ENCODE measurements at regions not wholly inside any gene's neighbourhood (a gene's known extent, or its start where the extent isn't known, plus 50 kb on each side); places are given as distances from the start of the nearest gene placed in this dataset.

DNA sequence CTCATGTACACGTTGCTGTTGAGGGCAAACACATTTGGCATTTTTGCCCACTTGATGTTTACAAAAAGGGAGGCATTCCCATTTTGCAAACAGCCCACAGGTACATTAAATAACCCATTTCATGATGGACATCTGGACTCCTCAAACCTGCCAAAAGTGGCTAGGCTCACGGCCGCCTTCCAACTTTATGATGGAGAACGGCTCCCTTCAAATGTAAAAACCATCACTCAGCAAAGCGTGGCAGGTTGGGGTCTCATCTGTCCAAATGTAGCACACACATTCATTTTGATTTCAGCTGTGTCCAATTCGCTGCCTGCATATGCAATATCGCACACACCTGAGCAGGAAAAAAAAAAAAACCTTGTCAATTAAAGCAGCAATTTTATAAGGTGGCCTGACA, 417.8 kb downstream of the TMEM114 start:
- Mint-ChIP-seq H3K27ac (no peak overlapping the region), H3K27me3 (ENCODE audit: insufficient read depth, low read depth) (peaks cover 15% of the 10 kb centered on the region), H3K9me3 (no peaks in the 10 kb centered on the region), H3K4me3 (no peak overlapping the region), H3K36me3 (no peaks in the 10 kb centered on the region), H3K4me1 (peaks cover 3% of the 10 kb centered on the region)
- Histone ChIP-seq H3K36me3 (no peaks in the 10 kb centered on the region), H3K4me3 (no peak overlapping the region), H3K27ac (no peak overlapping the region), H4K20me1 (ENCODE audit: low read depth) (no peaks in the 10 kb centered on the region), H2AFZ (replicated peaks) (no peak overlapping the region), H3K4me2 (no peak overlapping the region), H3K9ac (no peak overlapping the region), H3K27me3 (no peaks in the 10 kb centered on the region), H3K4me1 (no peaks in the 10 kb centered on the region), H3K79me2 (ENCODE audit: low read depth) (no peaks in the 10 kb centered on the region), H3F3A (ENCODE audit: low read depth) (no peaks in the 10 kb centered on the region), H3K9me3 (ENCODE audit: low read depth) (no peaks in the 10 kb centered on the region)
- no peak for DNase-seq (ENCODE audit: low spot score)
- TF ChIP-seq, protein P1, sequence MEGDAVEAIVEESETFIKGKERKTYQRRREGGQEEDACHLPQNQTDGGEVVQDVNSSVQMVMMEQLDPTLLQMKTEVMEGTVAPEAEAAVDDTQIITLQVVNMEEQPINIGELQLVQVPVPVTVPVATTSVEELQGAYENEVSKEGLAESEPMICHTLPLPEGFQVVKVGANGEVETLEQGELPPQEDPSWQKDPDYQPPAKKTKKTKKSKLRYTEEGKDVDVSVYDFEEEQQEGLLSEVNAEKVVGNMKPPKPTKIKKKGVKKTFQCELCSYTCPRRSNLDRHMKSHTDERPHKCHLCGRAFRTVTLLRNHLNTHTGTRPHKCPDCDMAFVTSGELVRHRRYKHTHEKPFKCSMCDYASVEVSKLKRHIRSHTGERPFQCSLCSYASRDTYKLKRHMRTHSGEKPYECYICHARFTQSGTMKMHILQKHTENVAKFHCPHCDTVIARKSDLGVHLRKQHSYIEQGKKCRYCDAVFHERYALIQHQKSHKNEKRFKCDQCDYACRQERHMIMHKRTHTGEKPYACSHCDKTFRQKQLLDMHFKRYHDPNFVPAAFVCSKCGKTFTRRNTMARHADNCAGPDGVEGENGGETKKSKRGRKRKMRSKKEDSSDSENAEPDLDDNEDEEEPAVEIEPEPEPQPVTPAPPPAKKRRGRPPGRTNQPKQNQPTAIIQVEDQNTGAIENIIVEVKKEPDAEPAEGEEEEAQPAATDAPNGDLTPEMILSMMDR (IDR thresholded peaks at IDR 0.05) = no peak
- TF ChIP-seq EZH2phosphoT487 (IDR thresholded peaks at IDR 0.05) (no peak), EZH2 (IDR thresholded peaks at IDR 0.05) (no peak)

DNA sequence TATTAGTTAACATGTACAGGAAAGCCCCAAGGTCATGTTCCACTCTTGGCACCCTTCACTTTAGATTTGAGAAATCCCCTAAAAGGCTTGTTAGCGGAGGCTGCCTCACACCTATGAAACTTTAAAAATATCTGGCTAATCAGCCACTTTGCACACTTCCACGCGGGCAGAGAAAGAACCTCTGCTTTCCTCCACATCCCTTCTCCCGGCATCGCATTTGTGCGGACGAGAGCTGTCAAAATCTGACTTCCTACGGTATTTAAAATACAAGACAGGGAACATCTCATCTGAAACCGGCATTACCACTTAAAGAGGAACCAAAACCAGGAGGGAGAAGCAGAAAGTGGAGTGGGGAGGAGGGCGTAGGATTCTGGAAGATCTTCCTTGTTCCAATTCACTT, 422.3 kb downstream of the TMEM114 start:
- no peak overlapping the region for H2AFZ ChIP-seq (replicated peaks)
- no peak for TF ChIP-seq EZH2phosphoT487 (IDR thresholded peaks at IDR 0.05)
- TF ChIP-seq, protein P1 (IDR thresholded peaks at IDR 0.05) = no peak
- TF ChIP-seq EZH2 (IDR thresholded peaks at IDR 0.05) = no peak
- peaks cover 12% of the 10 kb centered on the region for H3K27me3 Mint-ChIP-seq (ENCODE audit: insufficient read depth, low read depth)
- no peaks in the 10 kb centered on the region for H3K4me1 Mint-ChIP-seq
- H3K4me3 Mint-ChIP-seq = no peak overlapping the region
- no peaks in the 10 kb centered on the region for H3K9me3 Mint-ChIP-seq
- H3F3A ChIP-seq (ENCODE audit: low read depth) = no peaks in the 10 kb centered on the region
- H3K4me2 ChIP-seq = no peak overlapping the region
- no peak overlapping the region for H3K27ac Mint-ChIP-seq
- H3K36me3 Mint-ChIP-seq = no peaks in the 10 kb centered on the region
- no peak overlapping the region for H3K27ac ChIP-seq
- no peaks in the 10 kb centered on the region for H3K4me1 ChIP-seq
- no peak overlapping the region for H3K9ac ChIP-seq
- H3K27me3 ChIP-seq = no peaks in the 10 kb centered on the region
- H3K36me3 ChIP-seq = no peaks in the 10 kb centered on the region
- H3K79me2 ChIP-seq (ENCODE audit: low read depth) = no peaks in the 10 kb centered on the region
- no peaks in the 10 kb centered on the region for H4K20me1 ChIP-seq (ENCODE audit: low read depth)
- no peak for DNase-seq (ENCODE audit: low spot score)
- no peak overlapping the region for H3K4me3 ChIP-seq
- H3K9me3 ChIP-seq (ENCODE audit: low read depth) = no peaks in the 10 kb centered on the region

DNA sequence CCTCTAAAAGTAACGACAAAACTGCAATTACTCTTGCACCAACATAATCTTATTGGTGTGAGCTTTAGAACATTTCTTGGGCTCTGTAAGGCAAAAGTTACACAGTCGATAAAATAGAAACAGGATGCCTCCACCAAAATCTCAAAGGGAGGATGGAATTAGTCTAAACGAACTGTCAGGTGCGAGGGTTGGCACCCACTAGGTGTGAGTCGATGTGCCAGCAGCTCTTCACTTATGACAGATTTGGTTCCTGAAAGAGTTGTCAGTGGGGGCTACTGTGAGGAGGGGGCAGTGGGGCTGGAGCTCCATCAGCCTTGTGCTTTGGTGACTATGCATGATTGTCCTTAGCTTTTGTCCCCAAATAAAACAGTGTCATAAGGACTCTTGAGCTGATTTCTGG, 422.9 kb downstream of the TMEM114 start:
- no peaks in the 10 kb centered on the region for H3K4me1 ChIP-seq
- no peak overlapping the region for H3K4me2 ChIP-seq
- no peaks in the 10 kb centered on the region for H3K79me2 ChIP-seq (ENCODE audit: low read depth)
- H3K9ac ChIP-seq = no peak overlapping the region
- H3K9me3 ChIP-seq (ENCODE audit: low read depth) = no peaks in the 10 kb centered on the region
- Mint-ChIP-seq H3K36me3 (no peaks in the 10 kb centered on the region), H3K27ac (no peak overlapping the region), H3K27me3 (ENCODE audit: insufficient read depth, low read depth) (peaks cover 12% of the 10 kb centered on the region), H3K4me3 (no peak overlapping the region), H3K9me3 (no peaks in the 10 kb centered on the region), H3K4me1 (no peaks in the 10 kb centered on the region)
- no peak for TF ChIP-seq EZH2 (IDR thresholded peaks at IDR 0.05)
- TF ChIP-seq, protein P1 (IDR thresholded peaks at IDR 0.05) = no peak
- no peak for TF ChIP-seq EZH2phosphoT487 (IDR thresholded peaks at IDR 0.05)
- H2AFZ ChIP-seq (replicated peaks) = no peak overlapping the region
- H3F3A ChIP-seq (ENCODE audit: low read depth) = no peaks in the 10 kb centered on the region
- no peak overlapping the region for H3K27ac ChIP-seq
- no peaks in the 10 kb centered on the region for H4K20me1 ChIP-seq (ENCODE audit: low read depth)
- H3K36me3 ChIP-seq = no peaks in the 10 kb centered on the region
- no peak overlapping the region for H3K4me3 ChIP-seq
- DNase-seq (ENCODE audit: low spot score) = no peak
- no peaks in the 10 kb centered on the region for H3K27me3 ChIP-seq

All from neural progenitor cell (in vitro differentiated cells).